Activated CD4-positive, alpha-beta T cell treated with anti-CD3 and anti-CD28 coated beads for 24 hours (primary cell): ENCODE measurements at regions not wholly inside any gene's neighbourhood (a gene's known extent, or its start where the extent isn't known, plus 50 kb on each side); places are given as distances from the start of the nearest gene placed in this dataset.
"Not testable (repeated sequence)": the region's sequence is repeated elsewhere in the genome, so short reads cannot be mapped to it uniquely, and the experiment has no call there.

Source experiments
- DNase-seq, 2 donors: peaks; one replicate each; pipeline ENCODE4 v3.0.0-alpha.2; 2020; ENCODE audit warnings: low read depth in 2 of 2

DNA sequence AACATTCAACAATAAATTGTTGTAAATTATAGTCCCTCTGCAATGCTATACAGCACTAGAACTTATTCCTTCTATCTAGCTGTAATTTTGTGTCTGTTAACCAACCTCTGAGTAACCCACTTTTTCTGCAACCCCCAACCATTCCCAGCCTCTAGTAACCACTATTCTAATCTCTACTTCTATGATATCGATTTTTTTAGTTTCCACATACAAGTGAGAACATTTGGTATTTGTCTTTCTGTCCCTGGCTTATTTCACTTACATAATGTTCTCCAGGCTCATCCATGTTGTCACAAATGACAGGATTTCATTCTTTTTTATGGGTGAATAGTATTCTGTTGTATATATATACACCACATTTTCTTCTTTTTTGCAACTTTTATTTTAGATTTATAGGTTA, 147.6 kb downstream of the MAIP1 start:
- no peak for DNase-seq

GRCh38 chr2:200104015-200104414, 148.6 kb downstream of the MAIP1 start:
- DNase-seq, result no peak

DNA sequence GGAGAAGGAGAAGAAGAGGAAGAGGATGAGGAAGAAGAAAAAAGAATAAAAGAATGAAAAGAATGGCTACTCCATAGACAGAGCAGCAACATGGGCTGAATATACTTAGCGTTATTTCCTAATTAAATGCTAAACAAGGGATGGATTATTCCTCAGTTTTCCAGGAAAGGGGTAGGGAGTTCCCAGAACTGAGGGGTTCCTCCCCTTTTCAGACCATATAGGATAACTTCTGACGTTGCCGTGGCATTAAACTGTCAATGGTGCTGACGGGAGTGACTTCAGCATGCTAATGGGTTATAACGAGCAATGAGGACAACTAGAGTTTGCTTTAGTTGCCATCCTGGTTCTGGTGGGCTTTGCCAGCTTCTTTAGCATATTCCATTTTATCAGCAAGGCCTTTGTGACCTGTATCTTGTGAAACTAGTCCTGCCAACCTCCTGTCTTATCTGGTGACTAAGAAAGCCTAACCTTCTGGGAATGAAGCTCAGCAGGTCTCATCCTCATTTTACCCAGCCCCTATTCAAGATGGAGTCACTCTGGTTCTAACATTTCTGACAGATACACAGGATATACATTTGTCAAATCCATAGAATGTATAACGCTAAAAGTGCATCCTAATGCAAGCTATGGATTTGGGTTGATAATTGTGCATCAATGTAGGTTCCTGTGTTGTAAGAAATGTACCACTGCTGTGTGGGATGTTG, 152.3 kb downstream of the MAIP1 start:
- DNase-seq, result no peak

DNA sequence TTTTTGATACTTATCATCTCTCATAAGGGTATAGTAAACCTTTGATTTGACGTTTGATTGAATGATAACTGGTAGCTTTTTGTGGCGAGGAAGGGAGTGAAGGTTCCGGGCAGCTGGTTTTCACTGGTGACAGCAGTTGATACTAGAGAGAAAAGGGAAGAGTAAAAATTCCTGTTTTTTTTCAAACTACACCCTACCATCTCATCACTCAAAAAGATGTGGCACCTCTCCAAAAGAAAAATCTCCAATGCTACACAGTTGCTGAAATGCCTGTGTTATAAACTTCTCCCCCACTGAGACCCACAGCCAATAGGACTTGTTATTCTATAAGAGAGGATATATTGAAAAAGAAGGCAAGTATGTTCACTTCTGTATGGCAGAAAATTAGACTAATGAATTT, 154.0 kb downstream of the MAIP1 start:
- no peak for DNase-seq

- DNase-seq, result no peak
Observed at GRCh38 chr2:200110381-200110780, 155.0 kb downstream of the MAIP1 start.

DNA sequence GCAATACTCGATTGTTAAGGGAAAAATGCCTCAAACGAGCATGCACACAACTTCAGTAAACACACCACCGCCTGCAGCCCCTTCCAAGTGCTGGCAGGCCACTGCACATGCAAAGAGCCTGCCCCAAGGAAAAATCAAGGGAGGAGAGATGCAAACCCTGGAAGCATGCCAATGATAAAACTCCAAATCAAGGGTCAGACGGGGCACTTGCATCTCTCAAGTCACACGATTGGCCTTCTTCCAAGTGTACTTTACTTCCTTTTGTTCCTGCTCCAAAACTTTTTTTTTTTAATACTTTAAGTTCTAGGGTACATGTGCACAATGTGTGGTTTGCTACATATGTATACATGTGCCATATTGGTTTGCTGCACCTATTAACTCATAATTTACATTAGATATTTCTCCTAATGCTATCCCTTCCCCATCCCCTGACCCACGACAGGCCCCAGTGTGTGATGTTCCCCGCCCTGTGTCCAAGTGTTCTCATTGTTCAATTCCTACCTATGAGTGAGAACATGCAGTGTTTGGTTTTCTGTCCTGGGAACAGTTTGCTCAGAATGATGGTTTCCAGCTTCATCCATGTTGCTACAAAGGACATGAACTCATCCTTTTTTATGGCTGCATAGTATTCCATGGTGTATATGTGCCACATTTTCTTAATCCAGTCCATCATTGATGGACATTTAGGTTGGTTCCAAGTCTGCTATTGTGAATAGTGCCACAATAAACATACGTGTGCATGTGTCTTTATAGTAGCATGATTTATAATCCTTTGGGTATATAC, 157.8 kb downstream of the MAIP1 start:
- DNase-seq, result not testable (repeated sequence)

GRCh38 chr2:200119236-200119635, 163.9 kb downstream of the MAIP1 start:
- no peak for DNase-seq

- DNase-seq, result no peak
Observed at GRCh38 chr2:200121931-200122330, 166.5 kb downstream of the MAIP1 start.

GRCh38 chr2:200122683-200123082, 167.3 kb downstream of the MAIP1 start:
- no peak for DNase-seq

DNA sequence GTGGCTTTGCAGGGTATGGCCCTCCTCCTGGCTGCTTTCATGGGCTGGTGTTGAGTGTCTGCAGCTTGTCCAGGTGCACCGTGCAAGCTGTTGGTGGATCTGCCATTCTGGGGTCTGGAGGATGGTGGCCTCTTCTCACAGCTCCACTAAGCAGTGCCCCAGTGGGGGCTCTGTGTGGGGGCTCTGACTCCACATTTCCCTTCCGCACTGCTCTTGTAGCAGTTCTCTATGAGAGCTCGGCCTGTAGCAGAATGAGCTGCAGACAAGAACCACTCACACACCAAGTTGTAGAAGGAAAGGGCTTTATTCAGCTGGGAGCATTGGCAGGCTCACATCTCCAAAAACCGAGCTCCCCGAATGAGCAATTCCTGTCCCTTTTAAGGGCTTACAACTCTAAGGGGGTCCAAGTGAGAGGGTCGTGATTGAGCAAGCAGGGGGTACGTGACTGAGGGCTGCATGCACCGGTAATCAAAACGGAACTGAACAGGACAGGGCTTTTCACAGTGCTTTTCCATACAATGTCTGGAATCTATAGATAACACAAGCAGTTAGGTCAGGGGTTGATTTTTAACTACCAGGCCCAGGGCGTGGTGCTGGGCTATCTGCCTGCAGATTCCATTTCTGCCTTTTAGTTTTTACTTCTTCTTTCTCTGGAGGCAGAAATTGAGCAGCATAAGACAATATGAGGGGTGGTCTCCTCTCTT, 169.4 kb downstream of the MAIP1 start:
- not testable (repeated sequence) for DNase-seq

GRCh38 chr2:200125444-200126284, 170.3 kb downstream of the MAIP1 start:
- no peak for DNase-seq

GRCh38 chr2:200126285-200126670, 170.9 kb downstream of the MAIP1 start:
- not testable (repeated sequence) for DNase-seq

DNA sequence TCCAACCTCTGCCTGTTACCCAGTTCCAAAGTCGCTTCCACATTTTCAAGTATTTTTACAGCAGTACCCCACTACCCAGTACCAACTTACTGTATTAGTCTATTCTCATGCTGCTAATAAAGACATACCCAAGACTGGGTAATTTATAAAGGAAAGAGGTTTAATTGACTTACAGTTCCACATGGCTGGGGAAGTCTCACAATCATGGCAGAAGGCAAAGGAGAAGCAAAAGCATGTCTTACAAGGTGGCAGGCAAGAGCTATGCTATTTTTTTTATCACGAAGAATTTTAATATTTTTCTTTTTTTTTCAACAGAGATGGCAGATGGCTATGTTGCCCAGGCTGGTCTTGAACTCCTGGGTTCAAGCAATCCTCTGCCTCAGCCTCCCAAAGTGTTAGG, 171.3 kb downstream of the MAIP1 start:
- not testable (repeated sequence) for DNase-seq

GRCh38 chr2:200127848-200128247, 172.5 kb downstream of the MAIP1 start:
- DNase-seq, result no peak

- no peak for DNase-seq
Observed at GRCh38 chr2:200128296-200128695, 172.9 kb downstream of the MAIP1 start.

- no peak for DNase-seq
Observed at GRCh38 chr2:200129721-200130462, 174.5 kb downstream of the MAIP1 start.

DNA sequence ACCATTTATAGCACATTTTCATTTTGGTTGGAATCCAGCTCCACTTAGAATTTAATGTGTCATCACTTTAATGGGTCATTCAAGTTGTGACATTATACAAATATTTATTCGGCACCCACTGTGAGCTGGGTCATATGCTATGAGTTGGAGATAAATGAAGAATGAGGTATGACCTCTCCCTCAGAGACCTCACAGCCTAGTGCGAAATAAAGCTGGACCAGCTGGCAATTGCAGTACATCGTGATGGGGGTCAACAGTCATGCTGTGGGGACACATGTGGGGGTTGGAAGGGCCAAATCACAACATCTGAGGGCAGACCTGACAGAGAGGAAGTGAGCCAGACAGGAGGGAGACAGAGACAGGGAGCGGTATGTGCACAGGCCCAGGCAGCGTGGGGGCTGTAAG, 175.4 kb downstream of the MAIP1 start:
- no peak for DNase-seq

- DNase-seq, result no peak
Observed at GRCh38 chr2:200131307-200131706, 175.2 kb upstream of the SPATS2L start.

DNA sequence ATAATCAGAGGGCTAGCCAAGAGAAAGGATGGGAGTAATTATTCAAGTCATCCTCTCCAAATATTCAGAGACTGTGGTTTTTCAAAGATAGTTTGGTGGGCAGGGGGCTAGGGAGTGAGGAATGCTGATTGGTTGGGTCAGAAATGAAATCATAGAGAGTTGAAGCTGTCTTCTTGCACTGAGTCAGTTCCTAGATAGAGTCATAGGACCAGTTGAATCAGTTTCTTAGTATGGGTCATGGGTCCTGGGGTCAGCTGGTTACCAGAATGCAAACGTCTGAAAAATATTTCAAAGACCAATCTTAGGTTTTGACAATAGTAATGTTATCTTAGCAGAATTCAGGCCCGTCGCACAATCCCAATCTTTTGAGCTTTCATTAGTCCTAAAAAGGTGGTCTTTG, 171.4 kb upstream of the SPATS2L start:
- DNase-seq, result no peak

GRCh38 chr2:200136655-200137054, 169.8 kb upstream of the SPATS2L start:
- DNase-seq, result no peak

DNA sequence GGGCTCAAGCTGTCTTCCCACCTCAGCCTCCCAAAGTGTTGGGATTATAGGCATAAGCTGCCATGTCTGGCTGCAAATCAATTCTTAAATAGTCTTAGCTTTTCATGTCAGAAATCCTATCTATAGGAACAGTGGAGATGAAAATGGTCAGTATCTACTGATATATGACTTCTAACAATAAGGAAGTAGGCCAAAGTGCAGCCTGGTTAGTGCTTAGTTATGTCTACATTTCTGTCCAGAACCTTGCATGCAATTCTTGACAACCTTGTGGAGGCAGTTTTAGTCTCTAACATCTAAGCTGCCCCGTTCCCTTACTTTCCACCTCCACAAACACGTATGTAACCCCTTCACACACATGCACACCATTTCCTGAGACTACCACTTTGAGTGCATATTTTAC, 169.2 kb upstream of the SPATS2L start:
- no peak for DNase-seq
